Daoy (cell line): ENCODE measurements at regions not wholly inside any gene's neighbourhood (a gene's known extent, or its start where the extent isn't known, plus 50 kb on each side); places are given as distances from the start of the nearest gene placed in this dataset.
"Not testable (repeated sequence)": the region's sequence is repeated elsewhere in the genome, so short reads cannot be mapped to it uniquely, and the experiment has no call there.

Source experiments
- DNase-seq: peaks from one replicate; pipeline ENCODE4 v3.0.0-alpha.2; 2015; ENCODE audit warnings: low read depth

DNA sequence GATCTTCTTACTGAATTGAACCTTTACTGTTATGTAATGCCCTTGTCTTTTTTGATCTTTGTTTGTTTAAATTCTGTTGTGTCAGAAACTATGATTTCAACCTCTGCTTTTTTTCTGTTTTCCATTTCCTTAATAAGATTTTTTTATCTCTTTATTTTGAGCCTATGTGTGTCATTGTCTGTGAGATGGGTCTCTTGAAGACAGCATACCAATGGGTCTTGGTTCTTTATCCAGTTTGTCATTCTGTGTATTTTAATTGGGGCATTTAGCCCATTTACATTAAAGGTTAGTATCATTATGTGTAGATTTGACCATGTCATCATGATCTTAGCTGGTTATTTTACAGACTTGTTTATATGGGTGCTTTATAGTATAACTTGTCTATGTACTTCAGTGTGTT is 1803.3 kb downstream of the SLITRK5 start:
- DNase-seq = no peak

DNA sequence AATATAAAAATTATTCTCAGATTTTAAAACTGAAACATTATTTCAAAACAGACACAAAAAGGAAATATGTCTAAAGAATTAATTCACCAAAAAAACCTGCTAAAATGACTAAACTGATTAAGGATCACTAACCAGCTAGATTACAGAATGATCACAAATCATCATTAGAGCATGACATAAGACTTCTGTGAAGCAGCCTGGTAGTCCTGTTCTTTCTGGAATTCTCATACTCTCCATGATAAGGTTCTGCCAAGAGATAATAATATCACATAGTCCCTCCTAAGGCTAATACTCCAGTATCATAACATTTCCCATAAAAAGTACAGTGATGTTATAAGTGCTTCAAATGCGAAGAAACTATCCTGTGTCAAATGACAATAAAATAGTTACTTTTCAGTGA is 1814.9 kb downstream of the SLITRK5 start:
- DNase-seq = no peak

DNA sequence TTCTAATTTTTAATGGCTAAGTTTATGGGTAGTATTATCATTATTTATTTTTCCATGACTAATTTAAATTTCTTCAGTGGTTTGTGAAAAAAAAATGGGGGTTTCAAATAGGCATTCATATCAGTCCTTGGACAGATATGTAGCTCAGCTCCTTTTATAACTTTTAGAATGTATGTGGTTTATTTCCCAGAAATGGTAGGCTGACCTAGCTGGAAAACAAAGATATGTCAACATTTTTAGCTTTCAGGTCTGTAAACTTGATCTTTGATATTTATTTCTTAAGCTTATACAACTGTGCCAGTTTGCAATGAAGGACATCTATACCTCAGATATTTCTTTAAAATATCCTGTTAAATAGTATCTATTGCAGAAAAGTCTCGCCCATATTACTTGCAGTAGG is 1815.5 kb downstream of the SLITRK5 start:
- DNase-seq = no peak

DNA sequence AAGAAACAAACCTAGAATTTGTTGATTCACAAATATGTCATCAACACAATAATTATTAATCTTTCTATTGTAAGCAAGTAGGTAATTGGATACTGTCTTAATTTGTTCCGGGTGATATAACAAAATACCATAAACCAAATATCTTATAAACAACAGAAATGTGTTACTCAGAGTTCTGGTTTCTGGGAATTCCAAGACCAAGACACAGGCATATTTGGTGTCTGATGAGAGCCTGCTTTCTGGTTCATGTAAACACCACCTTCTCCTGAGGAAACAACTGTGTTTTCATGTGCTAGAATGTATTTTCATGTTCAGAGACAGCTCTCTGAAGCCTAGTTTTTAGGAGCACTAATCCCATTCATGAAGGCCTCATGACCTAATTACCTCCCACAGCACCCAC is 1819.5 kb downstream of the SLITRK5 start:
- no peak for DNase-seq

DNA sequence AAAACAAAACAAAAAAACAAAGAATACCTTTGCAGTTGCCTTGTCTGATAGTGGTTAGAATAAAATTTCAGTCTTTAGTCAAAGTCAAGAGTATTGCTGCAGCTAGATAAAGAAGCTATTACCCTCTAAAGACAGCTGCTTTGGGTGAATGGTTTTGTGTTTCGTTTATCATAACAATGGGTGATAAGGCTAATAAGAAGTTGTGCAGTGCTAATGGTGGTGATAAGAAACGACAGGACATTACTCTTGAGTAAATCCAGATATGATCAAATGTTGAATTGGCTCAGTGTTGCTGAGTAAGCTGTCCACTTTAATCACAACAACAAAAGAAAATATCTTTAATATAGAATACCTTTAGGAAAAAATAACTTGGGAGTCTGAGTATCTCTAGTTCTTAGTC is 1825.3 kb downstream of the SLITRK5 start:
- no peak for DNase-seq

DNA sequence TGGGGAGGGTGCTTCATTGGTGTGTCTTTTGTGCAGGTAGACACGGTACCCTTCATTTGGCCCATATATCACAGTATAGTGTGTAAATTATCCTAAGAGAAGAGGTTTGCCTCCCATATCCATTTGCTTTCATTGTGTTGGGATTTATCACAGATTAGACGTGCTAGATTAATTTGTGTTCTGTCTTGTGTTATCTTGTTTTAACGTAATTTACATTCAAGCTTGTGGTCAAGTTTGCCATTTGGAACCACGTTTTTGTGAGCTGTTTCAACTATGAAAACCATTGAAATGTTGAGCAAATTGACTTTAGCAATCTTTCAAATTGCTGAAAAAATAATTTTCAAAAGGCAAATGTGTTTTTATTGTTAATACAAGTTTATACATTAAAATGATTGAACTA is 1826.5 kb downstream of the SLITRK5 start:
- no peak for DNase-seq

DNA sequence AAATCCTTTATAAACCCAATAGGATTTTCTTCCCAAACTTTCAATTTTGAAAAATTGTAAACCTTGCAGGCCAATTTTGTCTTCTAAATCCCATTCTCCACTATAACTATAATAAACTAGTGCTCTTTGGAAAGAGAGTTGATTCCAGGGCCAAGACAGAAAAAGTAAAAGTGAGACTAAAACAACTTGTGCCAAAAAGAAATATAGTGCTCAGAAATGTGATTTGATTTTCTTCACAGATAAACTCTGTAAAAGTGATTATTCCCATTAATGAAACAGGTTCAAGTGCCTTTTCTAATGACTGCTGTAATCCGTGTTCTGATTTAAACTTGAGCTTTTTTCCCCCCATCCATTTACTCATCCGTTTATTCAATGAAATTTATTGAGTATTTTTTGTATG is 1831.1 kb downstream of the SLITRK5 start:
- no peak for DNase-seq

DNA sequence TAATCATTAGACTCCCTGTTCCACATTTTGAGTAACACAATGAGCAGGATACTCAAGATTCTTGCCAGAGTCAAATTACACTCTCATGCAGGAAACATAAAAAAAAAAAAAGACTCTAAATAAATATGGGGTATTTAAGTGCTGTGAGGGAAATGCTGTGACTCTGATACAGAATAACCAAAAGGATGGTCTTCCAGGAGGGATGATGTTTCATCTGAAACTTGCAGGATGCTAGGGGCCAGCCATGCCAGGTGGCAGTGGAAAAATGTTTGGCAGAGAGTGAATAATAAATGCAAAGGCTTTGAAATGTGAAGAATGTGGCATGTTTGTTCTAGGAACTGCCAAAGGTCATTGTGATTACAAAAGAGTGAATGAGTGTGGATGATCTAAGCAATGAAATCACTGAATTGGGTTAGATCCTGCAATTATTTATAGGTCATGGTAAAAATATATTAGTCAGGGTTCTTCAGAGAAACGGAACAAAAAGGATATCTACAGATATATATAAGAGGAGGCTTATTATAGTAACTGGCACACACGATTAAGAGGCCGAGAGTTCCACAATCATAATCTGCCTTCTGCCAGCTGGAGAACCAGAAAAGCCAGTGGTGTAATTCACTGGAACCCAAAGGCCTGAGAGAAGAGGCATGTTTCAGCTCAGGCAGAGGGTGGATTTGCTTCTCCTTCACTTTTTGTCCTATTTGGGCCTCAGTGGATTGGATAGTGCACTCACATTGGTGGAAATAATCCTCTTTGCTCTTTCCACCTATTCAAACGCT is 1832.8 kb upstream of the MIR17HG start:
- no peak for DNase-seq

DNA sequence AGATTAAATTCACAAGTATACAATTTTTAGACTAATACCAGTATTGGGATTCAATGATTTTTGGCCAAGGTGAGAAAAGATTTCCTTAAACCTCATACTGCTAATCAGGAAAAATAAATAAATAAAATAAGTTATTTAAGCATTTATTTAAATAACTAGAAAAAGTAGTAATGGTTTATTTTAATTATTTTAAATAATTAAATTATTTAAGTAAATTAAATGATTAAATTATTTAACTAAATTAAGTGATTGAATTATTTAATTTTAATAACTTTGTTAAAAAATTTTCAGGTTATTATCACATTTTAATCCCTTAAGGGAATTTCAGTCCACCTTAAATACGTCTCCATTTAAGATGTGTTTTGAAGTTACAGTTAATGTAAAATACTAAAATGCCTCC is 1831.5 kb upstream of the MIR17HG start:
- DNase-seq = no peak

DNA sequence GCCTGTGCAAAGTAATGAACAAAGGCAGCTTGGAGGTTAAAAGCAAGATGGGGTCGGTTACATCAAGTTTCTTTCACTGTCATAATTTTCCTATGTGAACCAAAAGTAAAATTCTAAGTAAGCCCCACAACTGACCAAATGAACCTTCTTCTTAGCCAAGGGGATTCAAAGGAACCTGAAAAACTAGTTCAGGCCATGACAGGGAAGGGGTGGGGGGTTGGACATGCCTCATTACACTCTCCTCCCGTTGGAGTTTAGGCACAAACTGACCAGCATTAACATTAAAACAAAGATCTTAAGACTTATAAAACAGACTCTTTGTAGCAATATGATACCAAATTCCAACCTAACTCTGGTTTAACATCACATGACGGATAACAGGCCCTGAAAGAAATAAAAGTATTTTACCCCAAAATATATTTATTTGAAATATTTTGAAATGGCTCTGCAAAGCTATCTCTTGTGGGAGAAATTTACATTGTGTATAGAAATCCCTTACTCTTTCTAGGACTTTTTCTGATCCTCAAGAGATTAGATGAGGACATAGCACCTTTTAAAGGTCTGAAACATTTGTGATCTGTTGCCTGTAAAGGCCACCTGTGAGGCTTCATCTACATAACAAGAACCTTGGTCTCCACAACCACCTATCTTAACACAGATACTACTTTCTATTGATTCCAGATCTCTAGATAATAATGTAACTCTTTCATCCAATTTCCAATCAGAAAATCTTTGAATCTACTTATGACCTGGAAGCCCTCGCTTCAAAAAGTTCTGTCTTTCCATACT is 1829.0 kb upstream of the MIR17HG start:
- DNase-seq = no peak

DNA sequence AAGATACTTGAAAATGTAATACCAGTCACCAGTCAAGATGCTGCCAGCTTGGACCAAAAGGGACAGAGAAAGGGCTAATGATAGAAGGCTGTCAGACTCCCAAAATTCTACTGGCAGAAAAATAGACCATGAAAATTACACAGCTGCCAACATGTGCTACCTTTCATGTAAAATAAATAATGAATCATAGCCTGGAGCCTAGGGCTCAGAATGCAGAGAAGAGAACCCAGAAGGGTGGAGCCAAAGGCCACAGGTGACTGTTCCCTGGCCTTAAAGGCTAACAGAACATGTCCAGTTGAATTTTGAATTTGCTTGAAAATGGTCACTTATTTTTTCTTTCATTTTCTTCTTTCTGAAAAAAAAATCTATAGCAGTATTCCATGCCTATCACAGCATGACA is 1827.0 kb upstream of the MIR17HG start:
- no peak for DNase-seq

DNA sequence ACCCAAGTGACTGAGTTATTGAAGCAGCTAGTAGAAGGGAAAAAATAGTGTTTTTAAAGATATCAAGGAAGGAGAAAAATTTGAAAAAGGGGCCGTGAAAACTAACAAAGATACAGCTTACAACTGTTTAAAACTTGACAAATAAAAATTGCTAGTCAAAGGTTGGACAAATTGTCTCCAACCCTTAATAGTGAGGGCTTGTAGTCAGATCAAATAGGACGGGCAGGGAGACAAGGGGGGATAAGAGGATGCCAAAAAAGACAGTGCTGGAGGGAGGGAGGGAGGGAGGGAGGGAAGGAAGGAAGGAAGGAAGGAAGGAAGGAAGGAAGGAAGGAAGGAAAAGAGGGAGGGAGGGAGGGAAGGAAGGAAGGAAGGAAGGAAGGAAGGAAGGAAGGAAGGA is 1825.8 kb upstream of the MIR17HG start:
- DNase-seq = not testable (repeated sequence)

DNA sequence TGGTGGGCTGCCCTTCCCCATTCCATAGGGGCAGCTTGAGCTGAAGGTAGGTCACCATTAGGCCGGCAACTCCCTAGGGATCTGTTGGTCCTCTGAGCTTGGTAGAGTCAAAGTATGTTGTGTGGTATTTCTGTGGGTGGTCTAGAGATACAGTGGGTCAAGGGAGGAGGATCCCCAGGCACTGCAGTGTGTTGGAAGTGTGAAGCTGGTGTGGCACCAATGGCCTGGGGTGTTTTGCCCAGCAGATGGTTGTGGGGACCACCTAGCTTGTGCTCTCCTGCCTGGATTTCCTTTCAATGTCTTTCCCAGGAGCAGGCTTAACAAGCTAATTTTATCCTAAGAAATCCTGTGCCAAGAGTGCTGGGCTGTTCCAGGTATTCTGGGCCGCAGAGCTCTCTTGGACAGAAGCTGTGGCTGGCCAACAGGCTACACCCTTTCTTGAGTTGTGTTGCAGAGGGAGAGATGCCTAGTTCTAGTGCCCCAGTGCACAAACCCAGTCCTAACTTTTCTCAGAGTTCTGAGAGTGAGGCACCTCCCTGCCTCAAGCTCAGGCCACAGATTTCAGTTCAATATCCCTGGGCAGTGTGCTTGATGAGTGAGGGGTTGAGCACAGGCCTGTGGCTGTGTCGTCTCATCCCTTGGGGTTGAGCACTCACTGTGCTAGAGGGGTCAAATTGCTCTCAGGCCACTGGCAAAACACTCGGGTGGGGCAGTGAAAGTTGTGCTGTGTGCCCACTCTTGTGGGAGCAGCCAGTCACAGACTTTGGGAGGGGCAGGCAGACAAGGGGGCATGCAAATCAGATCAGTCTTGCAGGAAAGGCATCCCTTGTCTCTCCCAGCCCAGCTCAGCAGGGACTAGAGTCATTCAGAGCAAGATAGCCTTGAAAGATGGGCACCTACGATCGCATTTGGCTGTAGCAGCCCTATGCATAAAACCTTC is 1806.1 kb upstream of the MIR17HG start:
- no peak for DNase-seq

DNA sequence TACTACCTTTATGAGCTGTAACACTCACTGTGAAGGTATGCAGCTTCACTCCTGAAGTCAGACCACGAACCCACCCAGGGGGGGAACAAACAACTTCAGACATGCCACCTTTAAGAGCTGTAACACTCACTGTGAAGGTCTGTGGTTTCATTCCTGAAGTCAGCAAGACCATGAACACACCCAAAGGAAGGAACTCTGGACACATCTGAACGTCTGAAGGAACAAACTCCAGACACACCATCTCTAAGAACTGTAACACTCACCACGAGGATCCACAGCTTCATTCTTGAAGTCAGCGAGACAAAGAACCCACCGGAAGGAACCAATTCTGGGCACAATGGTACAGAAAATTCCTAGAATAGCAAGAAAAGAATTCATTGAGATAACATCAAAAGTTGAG is 1796.5 kb upstream of the MIR17HG start:
- DNase-seq = no peak

DNA sequence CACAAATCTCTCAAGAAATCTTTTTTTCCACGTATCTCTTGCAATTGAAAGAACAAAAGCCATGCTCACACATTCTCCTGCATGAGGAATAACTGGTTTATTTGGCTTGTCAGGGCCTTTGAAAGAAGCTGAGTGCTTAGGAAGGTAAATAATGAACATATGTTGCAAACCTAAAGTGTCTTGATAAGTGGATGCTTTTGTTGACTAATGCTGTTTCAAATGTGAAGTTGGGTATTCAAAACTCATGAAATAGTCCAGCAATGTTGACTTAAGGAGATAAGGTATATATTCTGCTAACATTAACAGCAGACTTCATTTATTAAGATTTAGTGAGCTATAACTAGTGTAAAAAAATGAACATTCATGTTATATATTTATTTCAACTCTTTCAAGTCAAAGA is 1792.7 kb upstream of the MIR17HG start:
- DNase-seq = no peak

DNA sequence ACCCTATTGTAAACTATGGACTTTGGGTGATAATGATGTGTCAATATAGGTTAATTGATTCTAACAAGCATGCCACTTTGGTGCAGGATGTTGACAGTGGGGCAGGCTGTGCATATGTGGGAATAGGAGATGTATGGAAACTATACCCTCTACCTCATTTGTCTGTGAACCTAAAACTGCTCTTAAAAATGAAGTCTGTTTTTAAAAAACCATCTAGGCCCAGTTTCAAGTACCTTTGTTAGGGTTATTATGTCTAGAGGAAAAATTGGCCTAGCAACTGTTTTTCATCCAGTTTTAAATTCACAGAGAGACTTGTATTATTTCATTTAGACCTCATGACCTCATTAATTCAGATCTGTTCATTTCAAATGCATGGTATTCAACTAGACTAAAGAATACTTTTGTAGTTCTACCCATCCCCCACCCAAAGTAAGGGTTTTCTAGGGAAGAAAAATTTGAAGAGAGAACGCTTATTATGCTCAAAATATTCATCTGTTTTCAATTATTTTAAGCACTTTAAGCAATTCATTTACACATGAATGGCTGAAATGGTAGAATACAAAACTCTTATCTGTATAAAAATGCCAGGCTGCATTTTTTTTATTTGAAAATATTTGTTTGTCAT is 1781.9 kb upstream of the MIR17HG start:
- no peak for DNase-seq

DNA sequence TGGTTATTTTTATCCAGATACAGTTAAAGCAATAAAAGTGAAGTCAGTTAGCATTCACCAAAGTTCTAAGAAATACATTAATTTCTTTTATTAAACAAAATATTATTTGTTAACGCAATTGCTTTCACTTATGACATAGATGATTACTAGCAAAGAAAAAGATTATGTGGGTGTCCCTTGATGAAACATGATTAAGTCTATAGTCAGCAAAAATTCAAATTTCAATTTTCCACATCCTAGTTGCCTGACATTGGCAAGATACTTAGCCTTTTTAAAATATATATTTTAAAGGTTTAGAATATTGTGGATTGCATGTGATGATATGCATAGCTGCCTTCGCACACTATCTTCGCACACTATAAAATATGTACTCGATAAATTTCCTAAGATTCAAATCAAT is 1780.5 kb upstream of the MIR17HG start:
- no peak for DNase-seq

DNA sequence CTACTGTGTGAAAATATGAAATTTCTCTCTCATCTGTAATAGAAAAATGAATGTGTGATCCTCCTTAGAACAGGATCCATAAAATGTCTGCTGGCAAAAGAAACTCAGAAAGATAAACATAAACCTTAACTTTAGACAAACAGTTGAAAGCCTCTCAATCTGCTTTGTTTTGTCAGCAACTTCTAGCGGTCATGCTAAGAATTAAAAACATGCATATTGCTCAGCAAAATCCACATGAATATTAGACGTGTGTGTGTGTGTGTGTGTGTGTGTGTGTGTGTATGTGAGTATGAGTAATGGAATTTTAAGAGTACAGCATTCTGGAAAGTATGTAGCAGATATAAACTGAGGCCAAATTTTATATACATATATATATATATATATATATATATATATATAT is 1779.2 kb upstream of the MIR17HG start:
- DNase-seq = no peak

DNA sequence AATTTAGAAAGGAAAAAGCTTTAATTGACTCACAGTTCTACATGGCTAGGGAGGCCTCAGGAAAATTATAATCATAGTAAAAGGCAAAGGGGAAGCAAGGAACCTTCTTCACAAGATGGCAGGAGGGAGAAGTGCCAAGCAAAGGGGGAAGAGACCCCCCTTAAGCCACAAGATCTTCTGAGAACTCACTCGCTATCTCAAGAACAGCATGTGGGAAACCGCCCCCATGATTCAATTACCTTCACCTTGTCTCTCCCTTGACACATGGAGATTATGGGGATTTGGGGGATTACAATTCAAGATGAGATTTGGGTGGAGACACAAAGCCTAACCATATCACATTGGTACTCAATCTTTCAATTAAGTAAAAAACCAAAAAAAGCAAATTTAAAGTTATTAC is 1778.7 kb upstream of the MIR17HG start:
- no peak for DNase-seq

DNA sequence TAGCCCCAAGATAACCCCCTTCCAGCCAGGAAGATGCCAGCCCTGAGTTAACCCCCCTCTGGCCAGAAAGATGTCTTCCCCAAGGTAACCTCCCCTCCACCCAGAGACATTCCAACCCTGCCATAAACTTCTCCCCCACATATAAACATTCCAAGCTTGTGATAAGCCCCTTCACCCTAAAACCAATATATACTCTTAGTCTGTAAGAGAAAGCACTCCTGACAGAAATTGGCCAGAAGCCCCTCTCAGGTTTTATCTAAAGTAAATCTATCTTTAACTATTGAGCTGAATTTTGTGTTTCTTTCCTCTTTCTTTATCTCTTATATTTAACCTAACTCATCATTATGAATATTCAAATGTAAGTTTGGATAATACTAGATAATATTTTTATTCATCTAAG is 1775.8 kb upstream of the MIR17HG start:
- DNase-seq = no peak

DNA sequence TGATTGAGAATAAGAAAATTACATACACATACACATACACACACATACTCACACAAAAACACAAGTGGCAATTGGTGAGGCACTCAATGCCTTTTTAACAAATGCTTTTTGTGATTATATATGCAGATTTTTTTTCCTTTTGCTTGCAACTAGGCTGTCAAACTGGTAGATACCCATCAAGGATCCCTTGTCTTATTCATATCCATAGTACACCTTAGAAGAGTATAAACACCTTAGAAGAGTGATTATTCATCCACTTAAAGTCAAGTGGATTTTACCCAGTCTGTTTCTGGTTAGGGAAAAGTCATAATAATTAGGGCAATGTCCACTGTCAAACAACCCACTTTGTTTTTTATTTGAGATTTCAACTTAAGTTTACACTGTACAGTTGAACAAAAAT is 1773.4 kb upstream of the MIR17HG start:
- no peak for DNase-seq

DNA sequence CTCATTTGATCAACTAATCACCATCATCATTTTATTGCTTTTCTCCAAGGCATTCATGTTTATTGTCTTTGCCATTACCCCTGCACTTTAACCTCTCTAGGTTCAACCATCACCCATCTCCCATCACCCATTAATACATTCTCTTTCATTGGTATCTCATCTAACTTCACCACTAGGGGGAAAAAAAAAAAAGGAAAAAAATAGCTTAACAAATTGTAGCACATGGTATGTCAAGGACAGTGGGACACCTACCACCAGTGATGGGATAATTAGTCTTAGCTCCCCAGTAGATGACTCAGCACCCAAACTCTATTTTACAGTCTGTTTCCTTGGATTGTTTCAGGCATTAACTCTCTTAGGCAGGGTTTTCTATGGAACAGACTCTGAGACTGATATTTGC is 1770.2 kb upstream of the MIR17HG start:
- no peak for DNase-seq
